C4-2B (cell line): ENCODE measurements at regions not wholly inside any gene's neighbourhood (a gene's known extent, or its start where the extent isn't known, plus 50 kb on each side); places are given as distances from the start of the nearest gene placed in this dataset.

Experiments used
- CTCF ChIP-seq: fragments of 450-650 bp; conservative IDR thresholded peaks from 2 replicates; pipeline ENCODE4 v1.5.1; 2017; ENCODE audit warnings: mild to moderate bottlenecking
- ZFX ChIP-seq: fragments of 450-650 bp; IDR thresholded peaks from 2 replicates; pipeline ENCODE4 v1.6.1; 2017

- TF ChIP-seq CTCF (no peak), ZFX (no peak)
Observed at GRCh38 chr2:217555081-217555876, 447.5 kb downstream of the TNS1 start.
